Peyer's patch (tissue), 4 donors: ENCODE measurements at regions not wholly inside any gene's neighbourhood (a gene's known extent, or its start where the extent isn't known, plus 50 kb on each side); places are given as distances from the start of the nearest gene placed in this dataset.

Source experiments
- CTCF ChIP-seq, 6 experiments: fragments of 450-650 bp in 4 of 6; fragments of 200-600 bp in 2 of 6; sonication (generic) in 1 of 6; IDR thresholded peaks; one replicate each; pipeline ENCODE4 v1.5.1; 2017 to 2019; ENCODE audit warnings: antibody characterized with exemption in 6 of 6, mild to moderate bottlenecking in 3 of 6, moderate library complexity in 1 of 6
- POLR2A ChIP-seq, 2 donors: fragments of 450-650 bp; IDR thresholded peaks; one replicate each; pipeline ENCODE4 v1.5.1; 2017; ENCODE audit warnings: antibody characterized with exemption in 2 of 2, mild to moderate bottlenecking in 2 of 2, moderate library complexity in 2 of 2

DNA sequence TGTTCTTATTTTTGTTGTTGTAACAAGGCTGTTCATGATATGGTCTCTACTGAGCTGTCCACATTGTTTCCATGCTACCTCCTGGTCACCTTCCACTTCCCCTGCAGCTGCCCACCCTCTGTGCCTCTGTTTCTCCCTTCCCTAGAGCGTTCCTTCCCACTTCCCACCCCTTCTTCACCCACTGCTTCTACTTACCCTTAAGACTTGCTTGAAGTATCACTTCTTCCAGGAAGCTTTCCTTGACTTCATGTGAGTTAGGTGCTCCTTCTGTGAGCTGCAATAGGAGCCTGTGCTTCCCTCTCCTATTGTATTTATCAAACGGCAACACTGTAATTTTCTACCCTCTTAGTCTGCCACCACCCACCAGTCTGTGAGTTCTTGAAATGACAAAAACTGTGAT lies 286.8 kb upstream of the AMIGO2 start:
- TF ChIP-seq CTCF (IDR thresholded peaks at IDR 0.05) (no peak), POLR2A (IDR thresholded peaks at IDR 0.05) (no peak)
